ENCODE measurements at regions not wholly inside any gene's neighbourhood (a gene's known extent, or its start where the extent isn't known, plus 50 kb on each side); places are given as distances from the start of the nearest gene placed in this dataset.

- no peak for DNase-seq (ENCODE audit: low read depth, low spot score)
- CTCF ChIA-PET = no interaction called here
- POLR2A ChIA-PET = no interaction called here
- no peak for TF ChIP-seq CTCF (IDR thresholded peaks at IDR 0.05; ENCODE audit: insufficient read depth, low read length, missing control alignments)
- no peak overlapping the region for H3K4me3 ChIP-seq (ENCODE audit: low read depth, low read length)
Observed at GRCh38 chr1:193609592-193609991, 423.2 kb upstream of the B3GALT2 start.

- H3K4me3 ChIP-seq (ENCODE audit: low read depth, low read length) = no peak overlapping the region
- TF ChIP-seq CTCF (IDR thresholded peaks at IDR 0.05; ENCODE audit: insufficient read depth, low read length, missing control alignments) = no peak
- ChIA-PET CTCF (no interaction called here), POLR2A (no interaction called here)
- no peak for DNase-seq (ENCODE audit: low read depth, low spot score)
Observed at GRCh38 chr1:193607787-193608186, 421.4 kb upstream of the B3GALT2 start.

- CTCF ChIA-PET = no interaction called here
Observed at GRCh38 chr1:193606035-193606434, 419.6 kb upstream of the B3GALT2 start.

GRCh38 chr1:193602705-193603104, 416.3 kb upstream of the B3GALT2 start:
- H3K4me3 ChIP-seq (ENCODE audit: low read depth, low read length) = no peak overlapping the region
- ChIA-PET CTCF (no interaction called here), POLR2A (no interaction called here)
- no peak for TF ChIP-seq CTCF (IDR thresholded peaks at IDR 0.05; ENCODE audit: insufficient read depth, low read length, missing control alignments)
- DNase-seq (ENCODE audit: low read depth, low spot score) = no peak

More at GRCh38 chr1:193606035-193606434, 419.6 kb upstream of the B3GALT2 start:
- no peak for TF ChIP-seq CTCF (IDR thresholded peaks at IDR 0.05; ENCODE audit: insufficient read depth, low read length, missing control alignments)
- no peak for DNase-seq (ENCODE audit: low read depth, low spot score)
- POLR2A ChIA-PET = no interaction called here
- no peak overlapping the region for H3K4me3 ChIP-seq (ENCODE audit: low read depth, low read length)

- H3K4me3 ChIP-seq (ENCODE audit: low read depth, low read length) = no peak overlapping the region
- no peak for DNase-seq (ENCODE audit: low read depth, low spot score)
- no peak for TF ChIP-seq CTCF (IDR thresholded peaks at IDR 0.05; ENCODE audit: insufficient read depth, low read length, missing control alignments)
- CTCF ChIA-PET = no interaction called here
- POLR2A ChIA-PET = no interaction called here
Observed at GRCh38 chr1:193593147-193593885, 406.9 kb upstream of the B3GALT2 start.

- TF ChIP-seq CTCF (IDR thresholded peaks at IDR 0.05; ENCODE audit: insufficient read depth, low read length, missing control alignments) = no peak
- CTCF ChIA-PET = no interaction called here
- H3K4me3 ChIP-seq (ENCODE audit: low read depth, low read length) = no peak overlapping the region
- POLR2A ChIA-PET = no interaction called here
- no peak for DNase-seq (ENCODE audit: low read depth, low spot score)
Observed at GRCh38 chr1:193592317-193592716, 405.9 kb upstream of the B3GALT2 start.

Data from AG04449 (cell line).